NCI-H1694 (cell line): ENCODE measurements at regions not wholly inside any gene's neighbourhood (a gene's known extent, or its start where the extent isn't known, plus 50 kb on each side); places are given as distances from the start of the nearest gene placed in this dataset.
"Not testable (repeated sequence)": the region's sequence is repeated elsewhere in the genome, so short reads cannot be mapped to it uniquely, and the experiment has no call there.

Source experiments
- DNase-seq: peaks from one replicate; lab custom pipeline; 2025; lab: John Stamatoyannopoulos, UW

DNA sequence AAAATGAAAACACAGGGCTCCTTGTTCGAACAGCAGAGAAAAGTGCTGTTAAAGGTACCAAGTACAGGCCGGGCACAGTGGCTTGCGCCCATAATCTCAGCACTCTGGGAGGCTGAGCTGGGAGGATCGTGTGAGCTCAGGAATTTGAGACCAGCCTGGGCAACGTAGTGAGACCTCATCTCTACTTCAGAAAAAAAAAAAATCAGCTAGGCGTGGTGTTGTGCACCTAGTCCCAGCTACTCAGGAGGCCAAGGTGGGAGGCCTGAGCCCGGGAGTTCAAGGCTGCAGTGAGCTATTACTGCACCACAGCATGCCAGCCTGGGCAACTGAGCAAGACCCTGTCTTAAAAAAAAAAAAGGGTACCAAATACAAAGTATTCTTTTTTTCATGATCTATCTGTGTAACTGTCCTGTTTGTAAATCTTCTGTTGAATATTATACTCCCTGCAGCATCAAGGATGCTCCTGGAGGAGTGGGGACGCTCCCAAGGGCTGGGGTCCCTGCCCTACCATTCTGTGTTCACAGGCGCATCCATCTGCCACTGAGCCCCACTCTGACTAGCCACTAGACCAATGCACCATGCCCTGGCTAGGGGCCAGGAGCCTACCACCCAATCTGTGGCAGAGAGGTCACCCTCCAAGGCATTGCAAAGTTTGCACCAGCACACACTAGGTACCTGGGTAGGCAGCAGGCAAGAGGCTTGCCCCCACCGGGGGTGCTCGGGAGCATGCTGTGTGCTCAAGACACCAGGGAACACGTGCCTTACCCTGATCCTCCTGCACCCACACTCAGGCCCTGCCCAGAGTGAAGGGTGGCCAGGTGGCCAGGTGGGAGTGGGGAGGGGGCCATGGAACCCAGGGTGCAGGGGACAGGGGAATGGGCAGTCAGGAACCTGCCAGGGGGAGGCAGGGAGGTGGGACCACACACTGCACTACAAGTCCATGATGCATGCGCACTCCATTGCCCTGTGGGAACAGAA lies 67.3 kb upstream of the KMT2C start:
- DNase-seq: no peak

DNA sequence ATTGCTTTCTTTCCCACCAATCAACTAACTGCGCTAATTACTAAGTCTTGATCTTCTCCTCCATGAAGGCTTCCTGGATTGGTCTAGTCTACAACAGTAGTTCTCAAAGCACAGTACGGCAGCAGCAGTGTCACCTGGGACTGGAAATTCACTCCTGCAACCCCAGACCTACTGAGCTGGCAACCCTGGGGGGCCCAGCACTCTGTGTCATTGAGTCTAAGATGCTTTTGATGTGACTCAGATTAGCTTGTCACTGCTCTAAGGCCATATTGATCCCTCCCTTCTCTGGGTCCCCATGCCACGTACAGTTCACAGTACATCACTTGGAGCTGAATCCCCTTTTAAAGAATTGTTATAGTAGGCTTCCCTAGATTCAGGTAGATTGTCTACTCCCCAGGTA lies 65.7 kb upstream of the KMT2C start:
- DNase-seq: no peak

DNA sequence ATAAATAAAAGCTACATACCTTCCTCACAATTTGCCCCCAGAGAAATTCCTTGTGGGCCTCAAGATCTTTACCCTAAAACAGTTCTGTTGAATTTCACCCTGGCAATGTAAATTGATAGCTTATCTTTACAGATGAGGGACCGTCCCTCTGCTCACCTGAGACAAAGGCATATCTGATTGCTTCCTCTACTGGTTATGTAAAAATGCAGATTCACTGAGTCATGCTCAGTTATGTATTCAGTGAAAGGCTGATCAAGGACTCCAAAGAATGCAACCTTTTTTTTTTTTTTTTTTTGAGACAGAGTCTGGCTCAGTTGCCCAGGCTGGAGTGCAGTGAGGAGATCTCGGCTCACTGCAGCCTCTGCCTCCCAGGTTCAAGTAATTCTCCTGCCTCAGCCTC lies 64.2 kb upstream of the KMT2C start:
- not testable (repeated sequence) for DNase-seq

DNA sequence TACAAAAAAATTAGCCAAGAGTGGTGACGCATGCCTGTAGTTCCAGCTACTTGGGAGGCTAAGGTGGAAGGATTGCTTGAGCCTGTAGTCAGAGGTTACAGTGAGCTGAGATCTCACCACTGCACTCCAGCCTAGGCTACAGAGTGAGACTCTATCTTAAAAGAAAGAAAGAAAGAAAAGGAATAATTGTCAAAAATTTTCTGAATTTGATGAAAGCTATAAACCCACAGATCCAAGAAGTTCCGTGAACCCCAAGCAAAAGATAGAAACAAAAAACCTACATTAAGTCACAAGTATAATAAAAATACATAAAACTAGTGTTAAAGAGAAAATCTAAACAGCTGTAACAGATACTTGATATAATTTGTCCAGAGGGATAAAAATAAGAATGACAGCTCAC lies 60.1 kb upstream of the KMT2C start:
- no peak for DNase-seq

DNA sequence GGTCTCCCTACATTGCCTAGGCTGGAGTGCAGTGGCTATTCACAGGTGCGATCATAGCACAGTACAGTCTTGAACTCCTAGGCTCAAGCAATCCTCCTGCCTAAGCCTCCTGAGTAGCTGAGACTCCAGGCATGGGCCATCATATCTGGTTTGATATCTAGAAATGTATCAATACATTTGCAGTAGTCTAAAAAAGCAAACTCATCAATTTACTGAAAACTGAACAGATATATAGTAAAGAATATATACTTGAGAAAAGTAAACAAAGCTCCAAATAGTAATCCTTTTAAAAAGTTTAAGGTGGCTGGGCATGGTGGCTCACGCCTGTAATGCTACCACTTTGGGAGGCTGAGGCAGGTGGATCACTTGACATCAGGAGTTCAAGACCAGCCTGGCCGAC lies 57.1 kb upstream of the KMT2C start:
- no peak for DNase-seq

DNA sequence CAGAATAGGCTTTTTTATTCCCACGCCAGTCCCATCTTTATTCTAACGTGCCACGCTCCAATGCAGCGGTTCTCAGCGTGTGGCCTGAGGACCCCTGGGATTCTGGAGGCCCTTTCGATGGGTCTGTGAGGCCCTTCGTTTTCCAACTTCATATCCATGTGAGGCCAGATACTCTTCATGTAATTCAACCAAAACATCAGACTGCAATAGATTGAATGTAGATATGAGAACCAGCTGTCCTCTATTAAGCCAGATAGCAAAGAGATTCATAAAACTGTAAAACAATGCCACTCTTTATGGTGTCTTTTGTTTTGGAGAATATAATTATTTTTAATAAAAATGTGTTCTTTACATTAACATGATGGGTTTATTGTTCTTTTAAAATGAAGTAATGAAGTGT lies 53.2 kb upstream of the KMT2C start:
- no peak for DNase-seq

DNA sequence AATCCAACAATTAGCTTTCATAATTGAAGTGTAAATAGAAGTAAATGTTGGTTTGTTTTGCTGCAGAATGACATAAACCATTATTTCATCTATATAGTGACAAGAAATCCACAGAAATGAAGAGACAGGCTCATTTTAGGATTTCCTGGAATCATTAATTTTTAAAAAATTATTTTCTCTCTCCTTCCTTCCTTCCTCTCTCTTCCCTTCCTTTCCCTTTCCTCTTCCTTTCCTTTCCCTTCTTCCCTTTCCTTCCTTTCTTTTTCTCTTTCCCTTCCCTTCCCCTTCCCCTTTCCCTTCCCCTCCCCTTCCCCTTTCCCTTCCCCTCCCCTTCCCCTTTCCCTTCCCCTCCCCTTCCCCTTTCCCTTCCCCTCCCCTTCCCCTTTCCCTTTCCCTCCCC lies 51.2 kb upstream of the KMT2C start:
- DNase-seq: no peak

DNA sequence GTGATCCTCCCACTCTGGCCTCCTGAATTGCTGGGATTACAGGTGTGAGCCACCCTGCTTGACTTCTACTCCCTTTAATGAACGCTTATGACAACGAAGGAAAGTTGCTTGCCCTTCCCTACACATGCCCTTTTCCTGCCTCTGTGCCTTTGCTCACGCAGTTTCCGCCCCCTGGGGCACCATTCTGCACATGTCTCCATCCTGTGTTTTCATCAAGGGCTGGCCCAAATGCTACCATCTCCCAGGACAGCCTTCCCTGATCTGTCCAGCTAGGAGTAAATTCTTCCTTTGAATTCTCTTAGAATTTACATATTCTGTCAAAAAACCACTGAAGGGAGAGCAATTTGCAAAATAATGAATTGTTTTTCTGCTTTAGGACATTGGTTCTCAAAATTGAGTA lies 50.0 kb upstream of the KMT2C start:
- DNase-seq: no peak
